ENCODE measurements at regions not wholly inside any gene's neighbourhood (a gene's known extent, or its start where the extent isn't known, plus 50 kb on each side); places are given as distances from the start of the nearest gene placed in this dataset.

GRCh38 chr20:55354720-55355119 lies 650.6 kb downstream of the CBLN4 start:
- no peak for DNase-seq (ENCODE audit: low spot score)
- Histone ChIP-seq H3K4me3 (no peak overlapping the region), H3K27ac (no peak overlapping the region)
- no peak for TF ChIP-seq CTCF (IDR thresholded peaks at IDR 0.05)

GRCh38 chr20:55353206-55353605 lies 652.1 kb downstream of the CBLN4 start:
- no peak overlapping the region for H3K4me3 ChIP-seq
- H3K27ac ChIP-seq, result no peak overlapping the region
- no peak for DNase-seq (ENCODE audit: low spot score)
- TF ChIP-seq CTCF (IDR thresholded peaks at IDR 0.05), result no peak

GRCh38 chr20:55348223-55348622 lies 657.1 kb downstream of the CBLN4 start:
- DNase-seq (ENCODE audit: low spot score), result no peak
- H3K4me3 ChIP-seq, result no peak overlapping the region
- TF ChIP-seq CTCF (IDR thresholded peaks at IDR 0.05), result no peak
- H3K27ac ChIP-seq, result no peak overlapping the region

GRCh38 chr20:55342822-55343221 lies 662.5 kb downstream of the CBLN4 start:
- TF ChIP-seq CTCF (IDR thresholded peaks at IDR 0.05), result no peak
- no peak overlapping the region for H3K4me3 ChIP-seq
- no peak for DNase-seq (ENCODE audit: low spot score)

GRCh38 chr20:55333798-55334197 lies 671.5 kb downstream of the CBLN4 start:
- no peak overlapping the region for H3K4me3 ChIP-seq
- H3K27ac ChIP-seq, result no peak overlapping the region
- no peak for DNase-seq (ENCODE audit: low spot score)
- TF ChIP-seq CTCF (IDR thresholded peaks at IDR 0.05), result no peak

More at GRCh38 chr20:55342822-55343221, 662.5 kb downstream of the CBLN4 start:
- H3K27ac ChIP-seq, result no peak overlapping the region

- no peak overlapping the region for H3K27ac ChIP-seq
- no peak for TF ChIP-seq CTCF (IDR thresholded peaks at IDR 0.05)
Measured at GRCh38 chr20:55329108-55329507, 676.2 kb downstream of the CBLN4 start.

GRCh38 chr20:55322745-55323144 lies 682.6 kb downstream of the CBLN4 start:
- no peak overlapping the region for H3K27ac ChIP-seq
- H3K4me3 ChIP-seq, result no peak overlapping the region
- no peak for DNase-seq (ENCODE audit: low spot score)
- TF ChIP-seq CTCF (IDR thresholded peaks at IDR 0.05), result no peak

More at GRCh38 chr20:55329108-55329507, 676.2 kb downstream of the CBLN4 start:
- DNase-seq (ENCODE audit: low spot score), result no peak
- no peak overlapping the region for H3K4me3 ChIP-seq
